ENCODE measurements at regions not wholly inside any gene's neighbourhood (a gene's known extent, or its start where the extent isn't known, plus 50 kb on each side); places are given as distances from the start of the nearest gene placed in this dataset.

DNA sequence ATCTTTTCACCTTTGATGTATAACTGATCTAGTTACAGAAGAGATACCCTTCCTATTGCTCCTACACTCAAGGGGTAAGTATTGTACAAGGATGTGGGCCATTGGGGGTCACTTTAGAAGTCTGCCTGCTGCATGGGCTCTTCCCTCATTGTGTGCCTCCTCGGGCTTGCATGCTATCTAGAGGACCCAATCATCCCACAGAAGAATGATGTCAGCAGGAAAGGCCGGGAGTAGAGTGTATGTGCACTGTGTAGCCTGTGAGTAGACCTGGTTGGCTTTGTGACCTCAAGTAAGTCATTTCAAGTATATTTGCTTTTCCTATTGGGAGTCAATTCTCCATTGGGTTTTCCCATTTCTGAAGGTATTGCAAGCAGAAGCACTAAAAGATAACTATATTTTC is 129.5 kb upstream of the TRIB2 start:
- FAIRE-seq = no peak
- no peak for DNase-seq (ENCODE audit: insufficient read length, low spot score)

DNA sequence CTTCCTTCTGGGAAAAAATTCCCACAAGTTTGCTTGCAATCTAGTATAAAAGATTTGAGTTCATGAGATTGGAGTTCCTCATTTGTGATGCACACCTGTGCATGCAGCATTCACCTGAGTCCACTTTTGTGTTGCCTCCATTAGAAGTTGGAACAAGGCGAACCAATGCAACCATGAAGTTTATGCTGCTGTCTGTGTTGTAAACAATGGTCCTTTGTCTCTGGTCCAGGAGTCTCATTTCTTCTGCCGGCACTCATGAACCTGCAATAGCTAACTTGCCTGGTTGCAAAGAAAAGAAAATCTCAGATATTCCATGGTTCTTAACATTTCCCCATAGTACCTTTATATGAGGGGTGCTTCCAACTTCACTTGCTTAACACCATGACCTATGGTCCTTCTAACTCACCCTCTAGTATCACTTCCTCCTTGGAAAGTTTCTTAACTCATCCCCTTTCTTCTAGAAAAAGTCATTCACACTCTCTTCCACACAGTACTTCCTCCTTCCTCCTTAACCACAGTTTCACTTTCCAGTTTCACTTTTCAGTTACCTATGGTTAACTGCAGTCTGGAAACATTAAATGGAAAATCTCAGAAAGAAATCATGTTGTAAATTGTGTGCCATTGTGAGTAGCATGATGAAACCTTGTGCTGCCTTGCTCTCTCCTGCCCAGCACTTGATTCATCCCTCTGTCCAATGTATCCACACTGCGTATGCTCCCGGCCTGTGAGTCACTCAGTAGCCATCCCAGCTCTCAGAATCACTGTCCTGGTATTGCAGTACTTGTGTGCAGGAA is 128.8 kb upstream of the TRIB2 start:
- peak; percentile 41 for DNase-seq (ENCODE audit: insufficient read length, low spot score)
- FAIRE-seq = peak; percentile 76

DNA sequence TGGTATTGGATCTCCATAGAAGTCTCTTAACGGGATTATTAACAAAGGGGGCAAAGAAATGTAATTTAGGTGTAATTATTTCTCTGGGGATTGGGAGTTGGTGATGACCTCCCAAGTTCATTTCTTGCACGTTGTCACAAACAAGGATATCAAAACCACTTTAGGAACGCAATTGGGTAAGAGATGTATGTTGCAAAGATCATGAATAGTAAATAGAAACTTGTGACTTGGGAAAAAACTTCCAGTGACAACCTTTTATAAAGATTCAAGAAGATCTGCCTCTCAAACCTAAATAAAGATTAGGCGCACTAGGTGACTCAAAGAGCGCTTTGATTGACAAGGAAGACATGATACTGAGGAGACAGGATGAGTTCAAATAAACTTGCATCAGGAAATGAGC is 127.8 kb upstream of the TRIB2 start:
- DNase-seq (ENCODE audit: insufficient read length, low spot score) = no peak
- FAIRE-seq = no peak

DNA sequence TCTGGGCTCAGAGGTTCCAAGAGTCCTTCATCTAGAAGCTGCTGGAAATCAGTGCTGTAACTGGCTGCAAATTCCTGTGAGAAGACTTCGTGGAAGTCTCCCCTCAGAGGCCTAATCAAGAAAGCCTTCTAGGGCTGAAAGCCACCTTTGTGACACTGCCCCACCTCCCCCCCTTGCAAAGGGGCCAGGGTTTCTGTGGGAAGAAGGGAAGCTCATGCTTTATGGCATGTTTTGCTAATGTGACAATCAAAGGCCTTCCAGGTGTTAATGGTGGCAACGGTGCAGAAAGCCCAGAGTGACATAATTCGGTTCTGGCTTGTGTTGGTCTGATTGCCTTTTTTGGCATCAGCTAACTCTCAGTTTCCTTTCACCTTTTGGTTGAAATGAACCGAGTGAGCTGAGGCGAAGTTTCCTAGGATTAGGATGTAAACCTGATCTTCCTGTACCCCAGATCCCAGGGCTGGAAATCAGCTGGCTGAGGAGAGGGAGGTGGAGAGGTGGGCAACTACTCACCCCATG is 126.9 kb upstream of the TRIB2 start:
- FAIRE-seq (no peak), DNase-seq (ENCODE audit: insufficient read length, low spot score) (no peak)

DNA sequence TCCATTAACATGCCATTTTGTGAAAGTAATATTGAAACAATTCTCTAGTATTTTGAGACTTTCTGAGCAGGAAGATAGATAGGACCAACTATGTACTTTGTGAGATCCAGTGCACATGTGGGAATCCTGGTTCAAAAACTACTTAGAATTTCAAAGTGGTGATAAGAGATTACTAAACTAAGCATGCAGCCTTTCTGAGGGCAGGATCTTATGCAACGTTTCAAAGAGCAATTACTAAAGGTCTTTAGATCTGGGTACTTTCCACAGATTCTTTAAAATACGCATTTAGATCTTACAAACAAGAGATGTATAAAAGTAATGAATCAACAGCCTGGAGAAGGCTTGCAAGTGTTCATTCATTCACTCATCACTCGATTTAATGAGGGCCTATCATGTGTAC is 124.4 kb upstream of the TRIB2 start:
- no peak for DNase-seq (ENCODE audit: insufficient read length, low spot score)
- no peak for FAIRE-seq

DNA sequence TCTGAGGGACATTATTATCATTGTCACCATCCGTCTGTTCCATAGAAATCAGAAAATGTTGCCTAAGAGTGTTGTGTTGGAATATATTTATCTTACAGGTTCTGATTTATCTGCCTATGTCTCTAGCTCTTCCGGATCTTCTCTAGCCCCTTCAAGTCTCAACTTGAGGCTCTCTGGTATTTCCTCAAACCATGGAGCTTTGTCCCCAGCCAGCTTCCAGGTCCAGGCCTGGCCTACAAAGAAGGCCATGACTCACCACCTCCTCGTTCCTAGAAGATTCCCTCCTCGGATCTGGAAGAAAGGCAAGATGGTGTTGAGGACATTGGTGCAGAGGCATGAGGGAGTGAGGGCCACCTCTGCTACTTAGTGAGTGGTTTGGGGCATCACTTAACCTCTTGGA is 122.1 kb upstream of the TRIB2 start:
- DNase-seq (ENCODE audit: insufficient read length, low spot score) (no peak), FAIRE-seq (no peak)

DNA sequence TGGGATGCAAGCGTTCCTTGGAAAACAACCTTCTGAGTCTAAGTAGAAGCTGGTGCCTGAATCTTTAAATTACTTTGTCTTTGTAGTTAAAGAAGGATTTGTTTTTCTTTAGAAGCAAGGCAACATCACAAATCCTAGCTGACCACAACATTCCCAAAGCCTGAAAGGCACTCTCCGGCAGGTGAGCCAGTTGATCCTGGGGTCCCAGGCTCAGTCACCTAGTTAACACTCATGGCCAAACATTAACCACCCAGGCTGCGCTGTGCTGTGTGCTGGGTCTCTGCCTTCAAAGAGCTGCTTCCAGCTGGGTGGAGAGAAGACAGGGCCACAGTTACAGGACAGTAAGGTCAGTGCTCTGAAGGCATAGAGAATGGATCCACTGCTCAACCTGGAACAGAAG is 120.0 kb upstream of the TRIB2 start:
- DNase-seq (ENCODE audit: insufficient read length, low spot score) (no peak), FAIRE-seq (no peak)

DNA sequence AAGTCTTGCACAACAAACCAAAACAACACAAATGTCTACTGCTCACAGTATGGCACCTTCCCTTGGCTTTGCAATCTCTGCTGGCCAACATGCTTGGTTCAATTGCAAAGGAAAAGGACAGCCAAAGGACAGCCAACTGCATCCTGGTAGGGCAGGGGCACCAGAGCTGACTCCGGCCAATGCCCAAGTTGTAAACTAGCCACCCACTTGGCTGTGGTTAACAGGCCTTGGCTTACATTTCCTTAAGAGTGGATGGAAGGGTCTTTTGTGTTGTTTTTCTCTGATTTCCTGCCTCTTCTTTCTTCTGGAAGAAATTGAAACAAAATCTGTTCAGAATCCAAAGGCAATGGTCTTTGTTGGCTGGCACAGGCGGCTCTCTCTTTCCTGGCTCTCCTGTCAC is 119.1 kb upstream of the TRIB2 start:
- DNase-seq (ENCODE audit: insufficient read length, low spot score) (no peak), FAIRE-seq (no peak)

DNA sequence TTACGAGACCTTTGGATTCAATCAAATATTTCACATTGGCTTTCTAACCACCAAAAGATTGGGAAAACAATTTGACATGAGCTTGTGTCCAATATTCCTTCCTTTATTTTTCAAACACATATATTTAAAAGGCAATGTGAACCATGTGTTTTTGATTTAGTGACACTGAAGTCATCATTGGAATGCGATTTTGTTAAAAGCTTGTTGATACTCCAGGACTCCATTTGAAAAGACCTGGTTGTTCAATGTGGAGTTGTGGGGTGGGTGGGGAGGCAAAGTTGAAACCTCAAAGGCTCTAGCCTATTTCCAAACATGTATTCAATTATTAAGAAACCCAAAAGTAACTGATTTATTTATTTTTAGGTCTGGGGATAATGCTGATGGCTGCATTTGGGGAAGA is 114.1 kb upstream of the TRIB2 start:
- no peak for DNase-seq (ENCODE audit: insufficient read length, low spot score)
- FAIRE-seq = no peak

DNA sequence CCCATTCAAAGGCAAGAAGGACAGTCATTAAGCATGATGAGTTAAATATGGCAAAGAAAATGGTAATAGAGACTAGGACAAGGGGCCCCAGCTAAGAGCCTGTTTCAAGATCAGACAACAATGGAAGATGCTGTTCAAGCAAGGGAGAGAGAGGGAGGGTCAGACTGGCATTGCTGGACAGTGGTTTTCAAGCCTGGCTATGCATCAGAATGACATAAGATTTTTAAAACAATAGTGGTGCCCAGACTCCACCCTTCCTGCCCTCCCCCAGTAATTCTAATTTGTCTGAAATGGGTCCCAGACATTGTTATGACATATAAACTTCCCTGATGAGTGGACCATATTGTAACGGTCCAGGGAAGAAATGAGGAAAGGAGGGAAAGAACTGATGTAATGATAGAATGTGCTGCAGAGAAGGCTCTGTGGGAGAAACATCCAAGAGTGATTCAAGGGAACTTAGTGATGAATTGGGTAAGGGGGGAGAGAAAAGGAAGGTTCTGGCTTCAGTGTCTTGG is 112.9 kb upstream of the TRIB2 start:
- DNase-seq (ENCODE audit: insufficient read length, low spot score) (no peak), FAIRE-seq (no peak)

DNA sequence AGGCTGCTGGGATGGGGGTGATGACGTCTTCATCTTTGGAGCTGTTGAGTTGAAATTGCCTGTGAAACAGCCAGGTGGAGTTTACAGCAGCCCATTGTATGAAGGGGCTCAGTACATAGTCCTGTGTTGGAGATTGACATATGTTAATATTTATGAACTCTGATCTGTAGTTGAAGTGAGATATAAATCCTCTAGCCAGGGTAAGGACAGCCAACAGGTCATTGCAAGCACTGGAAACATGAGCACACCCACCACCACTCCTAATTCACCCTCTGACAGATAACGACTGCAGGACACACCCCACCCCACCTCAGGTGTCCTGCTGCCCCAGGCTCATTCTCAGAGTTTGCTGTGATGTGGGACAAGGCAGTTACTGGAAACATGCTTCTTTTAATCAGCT is 112.4 kb upstream of the TRIB2 start:
- FAIRE-seq = no peak
- no peak for DNase-seq (ENCODE audit: insufficient read length, low spot score)

DNA sequence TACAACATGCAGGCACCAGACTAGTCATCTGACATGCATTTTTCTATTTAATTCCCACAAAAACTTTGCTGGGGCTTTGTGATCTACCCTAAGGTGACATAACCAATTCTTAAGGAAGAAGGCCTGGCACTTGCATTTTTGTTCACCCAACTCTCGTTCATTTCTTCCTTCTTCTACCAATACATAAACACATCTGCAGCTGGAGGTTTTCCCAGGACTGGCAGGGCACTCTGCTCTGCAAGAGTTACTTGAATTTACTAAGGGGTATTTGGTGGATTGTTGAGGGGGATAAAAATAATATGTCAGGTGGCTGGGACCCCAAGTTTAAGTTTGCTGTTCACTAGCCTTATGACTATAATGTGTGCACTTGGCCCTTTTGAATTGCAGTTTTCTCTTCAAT is 111.4 kb upstream of the TRIB2 start:
- FAIRE-seq (no peak), DNase-seq (ENCODE audit: insufficient read length, low spot score) (no peak)

DNA sequence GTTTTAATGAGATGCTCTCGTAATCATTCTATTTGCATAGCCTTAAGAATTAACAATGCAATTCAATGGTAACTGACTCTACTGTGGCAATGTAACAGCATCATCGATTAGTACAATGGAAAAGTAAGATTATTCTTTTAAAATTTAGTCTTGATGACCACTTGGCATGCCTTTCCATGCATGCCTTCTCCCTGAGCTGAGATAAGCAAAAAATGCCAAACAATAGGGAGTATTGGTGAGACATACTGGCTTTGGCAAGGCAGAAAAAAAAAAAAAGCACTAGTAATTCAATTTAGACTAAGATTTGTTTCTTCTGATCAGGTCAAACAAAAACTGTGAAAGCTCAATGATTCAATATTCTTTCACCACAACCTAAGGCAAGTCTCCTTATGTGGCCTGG is 110.8 kb upstream of the TRIB2 start:
- DNase-seq (ENCODE audit: insufficient read length, low spot score) (no peak), FAIRE-seq (no peak)

DNA sequence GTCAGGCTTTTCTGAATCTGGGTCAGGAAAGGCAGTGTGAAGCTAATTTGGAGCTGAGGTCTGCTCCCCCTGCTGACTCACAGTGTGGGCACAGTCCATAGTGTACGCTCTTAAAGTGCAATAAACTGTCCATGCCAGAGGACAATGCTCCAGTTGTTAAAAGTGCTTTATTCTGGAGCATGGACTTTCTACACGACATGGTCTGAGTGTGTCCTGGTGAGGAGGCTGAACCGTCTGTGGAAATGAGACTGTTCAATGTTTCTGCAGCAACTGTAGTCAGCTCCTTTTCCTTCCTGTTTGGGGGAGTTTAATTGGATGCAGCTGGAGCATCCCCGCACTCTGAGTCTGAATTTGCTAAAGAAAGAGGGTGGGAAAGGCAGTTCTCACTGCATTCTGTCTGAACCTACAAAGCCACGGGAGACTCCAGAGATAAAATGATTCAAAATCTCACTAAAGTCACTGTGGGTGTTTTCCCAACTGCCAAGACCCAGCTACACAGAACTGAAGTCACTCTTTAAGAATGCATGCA is 110.2 kb upstream of the TRIB2 start:
- DNase-seq (ENCODE audit: insufficient read length, low spot score) (no peak), FAIRE-seq (no peak)

DNA sequence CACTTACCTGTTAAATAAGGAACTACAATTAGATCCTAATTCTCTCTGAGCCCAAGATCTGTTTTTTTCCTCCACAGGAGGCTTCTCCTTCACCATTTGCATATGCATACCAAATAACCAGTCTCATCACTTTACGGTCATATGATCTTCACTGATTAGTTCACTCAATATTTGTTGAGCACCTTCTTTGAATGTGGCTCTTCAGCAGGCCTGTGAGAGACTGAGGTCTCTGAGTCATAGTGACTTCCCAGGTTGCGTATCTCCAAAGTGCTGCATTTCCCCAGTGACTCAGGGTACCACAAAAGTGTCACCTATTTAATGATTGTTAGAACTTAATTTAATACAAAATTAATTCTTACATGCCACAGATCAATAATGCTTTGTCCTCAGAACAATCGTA is 108.8 kb upstream of the TRIB2 start:
- DNase-seq (ENCODE audit: insufficient read length, low spot score) (no peak), FAIRE-seq (no peak)

DNA sequence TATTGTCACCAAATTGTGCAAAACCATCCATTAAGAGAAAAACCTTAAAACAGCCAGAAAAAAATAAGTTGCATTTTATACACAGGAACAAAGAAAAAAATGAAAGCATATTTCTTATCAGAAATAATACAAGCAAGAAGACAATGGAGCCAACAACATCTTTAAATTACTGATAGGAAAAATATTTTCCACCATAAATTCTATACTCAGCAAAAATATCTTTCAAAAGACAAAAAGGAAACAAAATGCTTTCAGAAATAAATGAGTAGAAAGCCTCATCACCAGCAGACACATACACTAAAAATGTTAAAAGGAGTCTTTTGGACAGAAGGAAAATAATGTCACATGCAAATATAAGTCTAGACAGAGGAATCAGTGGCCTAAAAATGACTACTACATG is 106.4 kb upstream of the TRIB2 start:
- FAIRE-seq (no peak), DNase-seq (ENCODE audit: insufficient read length, low spot score) (no peak)

DNA sequence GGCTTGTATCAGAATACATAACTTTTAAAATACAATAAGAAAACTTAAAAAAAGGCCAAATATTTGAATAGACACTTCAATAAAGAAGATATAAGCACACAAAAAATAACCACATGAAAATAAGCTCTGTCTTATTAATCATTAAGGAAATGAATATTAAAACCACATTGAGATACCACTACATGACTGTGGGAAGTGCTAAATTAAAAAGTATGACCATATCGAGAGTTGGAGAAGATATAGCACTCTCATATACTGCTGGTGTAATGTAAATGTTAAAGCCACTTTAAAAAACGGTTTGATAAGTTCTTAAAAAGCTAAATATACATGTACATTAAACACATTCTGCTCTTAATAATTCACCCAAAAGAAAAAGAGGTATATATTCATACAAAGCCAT is 104.6 kb upstream of the TRIB2 start:
- FAIRE-seq = no peak

DNA sequence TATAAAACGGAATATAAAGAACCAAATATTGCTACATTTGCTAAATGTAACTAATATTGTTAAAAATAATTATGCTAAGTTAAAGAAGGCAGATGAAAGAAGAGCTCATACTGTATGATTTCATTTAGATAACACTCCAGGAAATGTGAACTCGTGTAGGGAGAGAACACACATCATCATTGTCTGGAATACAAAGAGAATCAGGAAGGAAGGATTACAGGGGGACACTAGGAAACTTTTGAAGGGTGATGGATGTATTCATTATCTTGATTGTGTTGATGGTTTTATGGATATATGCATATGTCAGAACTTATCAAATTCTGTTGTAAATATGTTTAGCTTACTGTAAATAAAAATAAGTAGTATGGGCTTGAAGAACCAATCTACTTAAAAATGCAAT is 104.1 kb upstream of the TRIB2 start:
- DNase-seq (ENCODE audit: insufficient read length, low spot score) (no peak), FAIRE-seq (no peak)

More for the DNA sequence above, 104.6 kb upstream of the TRIB2 start:
- no peak for DNase-seq (ENCODE audit: insufficient read length, low spot score)

DNA sequence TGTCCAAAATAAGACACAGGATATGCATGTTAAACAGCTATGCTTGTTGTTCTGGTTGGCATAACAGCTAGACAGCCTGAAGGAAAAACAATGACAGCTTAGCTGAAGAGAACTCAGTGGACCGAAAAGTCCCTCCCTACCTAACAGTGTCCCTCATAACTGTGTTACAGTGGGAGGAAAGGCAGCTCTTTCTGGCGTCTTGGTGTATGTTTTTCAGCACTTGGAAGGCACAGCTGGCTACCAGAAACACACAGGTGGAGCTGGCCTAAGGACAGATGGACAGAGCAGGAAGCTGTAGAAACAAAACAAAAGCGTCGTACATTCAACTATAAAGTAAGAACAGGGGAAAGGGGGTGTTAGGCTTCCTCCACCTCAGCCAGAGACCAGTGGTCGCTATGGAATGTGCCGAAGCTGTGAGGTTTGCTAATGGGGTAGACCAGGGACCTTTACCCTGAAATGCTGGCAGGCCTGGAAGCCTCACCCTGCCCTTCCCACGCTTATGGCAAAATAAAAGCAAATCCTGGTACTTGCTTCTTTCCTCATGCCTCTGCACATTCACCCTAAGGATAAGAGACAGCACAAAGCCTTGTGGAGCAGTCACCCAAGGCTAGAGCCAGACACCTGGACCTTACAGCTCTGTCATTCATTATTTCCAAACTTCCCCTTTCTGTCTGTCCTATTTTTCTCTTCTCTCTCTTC is 103.5 kb upstream of the TRIB2 start:
- FAIRE-seq = no peak
- no peak for DNase-seq (ENCODE audit: insufficient read length, low spot score)

DNA sequence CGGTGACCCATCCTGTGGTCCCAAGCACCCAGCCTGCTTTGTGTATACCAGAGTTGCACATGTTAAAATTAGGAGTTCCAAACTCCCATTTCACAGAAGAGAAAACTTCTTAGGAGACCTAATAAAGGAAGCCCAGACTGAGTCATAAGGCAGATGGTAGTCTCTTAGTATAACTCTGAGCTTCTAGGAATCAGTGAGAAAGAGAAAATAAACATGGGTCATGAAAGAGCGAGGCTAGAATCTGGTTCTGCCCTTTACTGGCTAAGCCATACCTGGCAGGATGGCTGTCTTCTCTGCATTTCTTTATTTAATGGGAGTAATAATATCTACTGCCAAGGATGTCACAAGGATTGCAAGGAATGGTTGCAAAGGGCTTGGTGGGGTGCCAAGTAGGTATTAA is 101.2 kb upstream of the TRIB2 start:
- FAIRE-seq (no peak), DNase-seq (ENCODE audit: insufficient read length, low spot score) (no peak)

DNA sequence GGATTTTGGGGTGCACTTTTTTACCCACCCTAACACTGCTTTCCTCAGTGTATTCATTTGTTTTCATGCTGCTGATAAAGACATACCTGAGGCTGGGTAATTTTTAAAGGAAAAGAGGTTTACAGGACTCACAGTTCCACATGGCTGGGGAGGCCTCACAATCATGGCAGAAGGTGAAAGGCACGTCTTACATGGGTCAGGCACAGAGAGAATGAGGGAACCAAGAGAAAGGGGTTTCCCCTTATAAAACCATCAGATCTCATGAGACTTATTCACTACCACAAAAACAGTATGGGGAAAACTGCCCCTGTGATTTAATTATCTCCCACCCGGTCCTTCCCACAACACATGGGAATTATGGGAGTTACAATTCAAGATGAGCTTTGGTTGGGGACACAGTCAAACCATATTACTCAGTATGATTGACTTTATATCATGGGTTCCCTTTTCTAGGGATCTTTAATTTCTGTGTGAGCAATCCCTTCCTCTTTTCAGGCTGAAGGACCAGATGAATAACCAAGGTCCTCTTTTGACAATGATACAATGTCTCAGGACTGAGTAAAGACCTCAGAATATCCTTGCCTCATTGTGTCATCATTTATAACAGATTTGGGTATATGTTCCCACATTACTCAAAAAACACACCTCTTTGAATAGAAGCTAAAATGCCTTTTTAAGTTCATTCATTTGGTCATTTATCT is 100.1 kb upstream of the TRIB2 start:
- DNase-seq (ENCODE audit: insufficient read length, low spot score) = no peak

More for the DNA sequence above, 100.1 kb upstream of the TRIB2 start:
- FAIRE-seq = no peak
